K562 (cell line): ENCODE measurements at regions not wholly inside any gene's neighbourhood (a gene's known extent, or its start where the extent isn't known, plus 50 kb on each side); places are given as distances from the start of the nearest gene placed in this dataset.

Source experiments
- CTCF ChIP-seq, 3 experiments: IDR thresholded peaks in 2 of 3; conservative IDR thresholded peaks in 1 of 3; 2 replicates each; pipeline ENCODE4 v1.5.1; 2011 to 2012; ENCODE audit warnings: low read length in 3 of 3, mild to moderate bottlenecking in 3 of 3, control low read depth in 2 of 3, improper control_type of control experiment in 1 of 3, inconsistent platforms in 1 of 3, low read depth in 1 of 3, mixed read lengths in 1 of 3, moderate library complexity in 1 of 3; ENCODE audit not compliant: insufficient read depth in 2 of 3
- GTF2F1 ChIP-seq: IDR thresholded peaks from 2 replicates; pipeline ENCODE4 v1.6.1; 2011; ENCODE audit warnings: low read depth, low read length, improper control_type of control experiment
- HDAC2 ChIP-seq: fragments of 450-650 bp; IDR thresholded peaks from 2 replicates; pipeline ENCODE4 v1.6.1; 2016; ENCODE audit warnings: mild to moderate bottlenecking
- KAT7 ChIP-seq: sonication (generic); formaldehyde crosslinking; IDR thresholded peaks from 2 replicates; pipeline ENCODE4 v1.8.0; 2022; ENCODE audit warnings: missing genetic modification reagents, mild to moderate bottlenecking, borderline replicate concordance
- SIN3A ChIP-seq, 2 experiments: fragments of 150-350 bp in 1 of 2; IDR thresholded peaks; 2 replicates each; pipeline ENCODE4 v1.6.1; 2011 to 2016; ENCODE audit warnings: borderline replicate concordance in 2 of 2, low read depth in 2 of 2, low read length in 2 of 2, mild to moderate bottlenecking in 2 of 2, moderate library complexity in 2 of 2; ENCODE audit not compliant: control insufficient read depth in 1 of 2
- STAT5B ChIP-seq: fragments of 250-450 bp; sonication (Bioruptor Pico); IDR thresholded peaks from 2 replicates; pipeline ENCODE4 v1.8.0; 2021; ENCODE audit warnings: mild to moderate bottlenecking, inconsistent platforms
- U2AF1 ChIP-seq: fragments of 200-400 bp; formaldehyde crosslinking; optimal IDR thresholded peaks from 2 replicates; pipeline ENCODE3; 2017; ENCODE audit warnings: mild to moderate bottlenecking, low read depth, low read length, moderate library complexity
- ZC3H8 ChIP-seq: fragments of 450-650 bp; IDR thresholded peaks from 2 replicates; pipeline ENCODE4 v1.6.1; 2017
- ZFX ChIP-seq: sonication (generic); formaldehyde crosslinking; IDR thresholded peaks from 2 replicates; pipeline ENCODE4 v1.8.0; 2022; ENCODE audit warnings: mild to moderate bottlenecking, missing genetic modification reagents, moderate library complexity
- ZNF174 ChIP-seq: fragments of 250-450 bp; sonication (Bioruptor Pico); IDR thresholded peaks from 2 replicates; pipeline ENCODE4 v1.4.0; 2020; ENCODE audit warnings: mild to moderate bottlenecking
- ZNF24 ChIP-seq: fragments of 450-650 bp; IDR thresholded peaks from 2 replicates; pipeline ENCODE4 v1.6.1; 2016

- TF ChIP-seq U2AF1 = no peak
- TF ChIP-seq ZNF174 (CRISPR knock-in tag) = no peak
- TF ChIP-seq CTCF (IDR thresholded peaks at IDR 0.05 in 2 of 3, conservative IDR thresholded peaks at IDR 0.05 in 1 of 3; ENCODE audit: insufficient read depth in 2 of 3, low read depth in 1 of 3, low read length in 3 of 3) = no peak
- no peak for TF ChIP-seq STAT5B
- no peak for TF ChIP-seq HDAC2
- TF ChIP-seq ZNF24 = no peak
- TF ChIP-seq KAT7 (CRISPR knock-in tag) = no peak
- TF ChIP-seq SIN3A (IDR thresholded peaks at IDR 0.05; ENCODE audit: borderline replicate concordance in 2 of 2, control insufficient read depth in 1 of 2, low read depth in 2 of 2, low read length in 2 of 2) = no peak
- TF ChIP-seq ZFX (CRISPR knock-in tag) = no peak
- no peak for TF ChIP-seq GTF2F1
- no peak for TF ChIP-seq ZC3H8
Measured at GRCh38 chr5:109249126-109249525, 160.6 kb downstream of the PJA2 start.
